HG03565 (cell line): ENCODE measurements at regions not wholly inside any gene's neighbourhood (a gene's known extent, or its start where the extent isn't known, plus 50 kb on each side); places are given as distances from the start of the nearest gene placed in this dataset.

Source experiments
- ATAC-seq: cut with Tn5 transposase; IDR thresholded peaks from one replicate; pipeline ENCODE4 v1.9.1; 2021; ENCODE audit warnings: mild to moderate bottlenecking, moderate library complexity; ENCODE audit not compliant: unreplicated experiment

GRCh38 chr5:88489364-88489763, 220.7 kb upstream of the TMEM161B start:
- ATAC-seq: no peak

GRCh38 chr5:88488561-88488960, 219.9 kb upstream of the TMEM161B start:
- no peak for ATAC-seq

- ATAC-seq: no peak
Measured at GRCh38 chr5:88488130-88488529, 219.5 kb upstream of the TMEM161B start.

- ATAC-seq: no peak
Measured at GRCh38 chr5:88487066-88487465, 218.4 kb upstream of the TMEM161B start.

- ATAC-seq: no peak
Measured at GRCh38 chr5:88486431-88486830, 217.8 kb upstream of the TMEM161B start.

GRCh38 chr5:88485531-88485930, 216.9 kb upstream of the TMEM161B start:
- no peak for ATAC-seq

- ATAC-seq: no peak
Measured at GRCh38 chr5:88483964-88484672, 215.5 kb upstream of the TMEM161B start.

GRCh38 chr5:88480801-88481499, 212.3 kb upstream of the TMEM161B start:
- ATAC-seq: no peak

GRCh38 chr5:88480245-88480644, 211.6 kb upstream of the TMEM161B start:
- no peak for ATAC-seq

- no peak for ATAC-seq
Measured at GRCh38 chr5:88474574-88474973, 205.9 kb upstream of the TMEM161B start.

GRCh38 chr5:88470745-88471144, 202.1 kb upstream of the TMEM161B start:
- ATAC-seq: no peak

GRCh38 chr5:88459971-88460370, 191.3 kb upstream of the TMEM161B start:
- ATAC-seq: no peak

GRCh38 chr5:88452820-88453219, 184.2 kb upstream of the TMEM161B start:
- ATAC-seq: no peak

- ATAC-seq: no peak
Measured at GRCh38 chr5:88450239-88450638, 181.6 kb upstream of the TMEM161B start.

GRCh38 chr5:88438006-88438405, 169.4 kb upstream of the TMEM161B start:
- ATAC-seq: no peak

GRCh38 chr5:88436290-88436689, 167.6 kb upstream of the TMEM161B start:
- ATAC-seq: no peak

- ATAC-seq: no peak
Measured at GRCh38 chr5:88428633-88429032, 160.0 kb upstream of the TMEM161B start.

GRCh38 chr5:88426441-88426840, 157.8 kb upstream of the TMEM161B start:
- no peak for ATAC-seq

GRCh38 chr5:88425124-88425523, 156.5 kb upstream of the TMEM161B start:
- ATAC-seq: no peak

GRCh38 chr5:88419931-88420330, 151.3 kb upstream of the TMEM161B start:
- ATAC-seq: no peak

GRCh38 chr5:88407341-88407740, 138.7 kb upstream of the TMEM161B start:
- no peak for ATAC-seq

- no peak for ATAC-seq
Measured at GRCh38 chr5:88405783-88406182, 137.1 kb upstream of the TMEM161B start.

GRCh38 chr5:88404405-88404804, 135.8 kb upstream of the TMEM161B start:
- ATAC-seq: no peak
